ENCODE measurements at regions not wholly inside any gene's neighbourhood (a gene's known extent, or its start where the extent isn't known, plus 50 kb on each side); places are given as distances from the start of the nearest gene placed in this dataset.

GRCh38 chr4:179536694-179537093 is 2094.5 kb upstream of the AGA start:
- no peaks in the 10 kb centered on the region for H3K4me1 ChIP-seq
- no peak overlapping the region for H3K4me3 ChIP-seq
- no peaks in the 10 kb centered on the region for H3K36me3 ChIP-seq
- peaks cover 0 to 6% (median 0%) of the 10 kb centered on the region in 8 donors for H3K9me3 ChIP-seq
- no peak overlapping the region for H3K27ac ChIP-seq
- intact Hi-C loops (cut with DNase I; ENCODE audit: low total_unique reads) = no loop called here
- H3K27me3 ChIP-seq (replicated peaks in 1 of 7) = no peaks in the 10 kb centered on the region
- 70 to 77% (median 75%) methylated on average over 3 of the region's 3 CpGs for WGBS, 5 donors
- TF ChIP-seq POLR2AphosphoS5 (IDR thresholded peaks at IDR 0.05) (no peak), CTCF (IDR thresholded peaks at IDR 0.05 in 8 of 11, conservative IDR thresholded peaks at IDR 0.05 in 3 of 11) (no peak), POLR2A (IDR thresholded peaks at IDR 0.05) (no peak)
- no peak for DNase-seq

- no peaks in the 10 kb centered on the region for H3K36me3 ChIP-seq
Observed at GRCh38 chr4:179539641-179540040, 2097.4 kb upstream of the AGA start.

GRCh38 chr4:179543771-179544170 is 2101.5 kb upstream of the AGA start:
- no peaks in the 10 kb centered on the region for H3K36me3 ChIP-seq

More at GRCh38 chr4:179539641-179540040, 2097.4 kb upstream of the AGA start:
- H3K4me3 ChIP-seq = no peak overlapping the region
- DNase-seq = no peak
- H3K27ac ChIP-seq = no peak overlapping the region
- no peak for TF ChIP-seq POLR2AphosphoS5 (IDR thresholded peaks at IDR 0.05)
- no peak for TF ChIP-seq POLR2A (IDR thresholded peaks at IDR 0.05)
- TF ChIP-seq CTCF (IDR thresholded peaks at IDR 0.05 in 8 of 11, conservative IDR thresholded peaks at IDR 0.05 in 3 of 11) = no peak
- no peaks in the 10 kb centered on the region for H3K27me3 ChIP-seq (replicated peaks in 1 of 7)
- peaks cover 0 to 6% (median under 1%) of the 10 kb centered on the region in 8 donors for H3K9me3 ChIP-seq
- no peaks in the 10 kb centered on the region for H3K4me1 ChIP-seq
- intact Hi-C loops (cut with DNase I; ENCODE audit: low total_unique reads) = no loop called here
- 63 to 81% (median 74%) methylated on average over 3 of the region's 3 CpGs for WGBS, 5 donors

GRCh38 chr4:179544496-179544895 is 2102.3 kb upstream of the AGA start:
- H3K36me3 ChIP-seq = no peaks in the 10 kb centered on the region
- 84 to 98% (median 94%) methylated on average over 1 of the region's 1 CpG for WGBS, 5 donors
- H3K4me3 ChIP-seq = no peak overlapping the region

More at GRCh38 chr4:179543771-179544170, 2101.5 kb upstream of the AGA start:
- Histone ChIP-seq H3K4me3 (no peak overlapping the region), H3K4me1 (no peaks in the 10 kb centered on the region), H3K27ac (no peak overlapping the region), H3K27me3 (replicated peaks in 1 of 7) (no peaks in the 10 kb centered on the region), H3K9me3 (peaks cover 0 to 14% (median 3%) of the 10 kb centered on the region in 8 donors)
- no peak for DNase-seq
- TF ChIP-seq CTCF (IDR thresholded peaks at IDR 0.05 in 8 of 11, conservative IDR thresholded peaks at IDR 0.05 in 3 of 11) = no peak
- intact Hi-C loops (cut with DNase I; ENCODE audit: low total_unique reads) = no loop called here
- 80 to 98% (median 87%) methylated on average over 6 of the region's 6 CpGs for WGBS, 5 donors

More at GRCh38 chr4:179544496-179544895, 2102.3 kb upstream of the AGA start:
- Histone ChIP-seq H3K27ac (no peak overlapping the region), H3K9me3 (peaks cover 0 to 15% (median 4%) of the 10 kb centered on the region in 8 donors), H3K4me1 (no peaks in the 10 kb centered on the region), H3K27me3 (replicated peaks in 1 of 7) (no peaks in the 10 kb centered on the region)
- no peak for TF ChIP-seq POLR2A (IDR thresholded peaks at IDR 0.05)
- no peak for TF ChIP-seq POLR2AphosphoS5 (IDR thresholded peaks at IDR 0.05)
- no peak for TF ChIP-seq CTCF (IDR thresholded peaks at IDR 0.05 in 8 of 11, conservative IDR thresholded peaks at IDR 0.05 in 3 of 11)
- no peak for DNase-seq
- intact Hi-C loops (cut with DNase I; ENCODE audit: low total_unique reads) = no loop called here
